ENCODE measurements at regions not wholly inside any gene's neighbourhood (a gene's known extent, or its start where the extent isn't known, plus 50 kb on each side); places are given as distances from the start of the nearest gene placed in this dataset.

- no peak for TF ChIP-seq EZH2 (IDR thresholded peaks at IDR 0.05; ENCODE audit: insufficient read depth, poor library complexity, severe bottlenecking)
- TF ChIP-seq EZH2phosphoT487 (IDR thresholded peaks at IDR 0.05; ENCODE audit: insufficient read depth, low read depth): no peak
Measured at GRCh38 chr20:26218301-26218700, 521.6 kb upstream of the ZNF337 start.

Measured in GM23248 (cell line).